Smooth muscle cell (in vitro differentiated cells): ENCODE measurements at regions not wholly inside any gene's neighbourhood (a gene's known extent, or its start where the extent isn't known, plus 50 kb on each side); places are given as distances from the start of the nearest gene placed in this dataset.

ENCODE experiments used
- DNase-seq: peaks from one replicate; lab custom pipeline; 2025; ENCODE audit not compliant: unreplicated experiment; lab: John Stamatoyannopoulos, UW
- H2AFZ ChIP-seq: fragments of 200-600 bp; sonication (generic); 2 replicates; pipeline ENCODE4 v1.6.0; 2016; ENCODE audit warnings: antibody characterized with exemption, low read depth, mild to moderate bottlenecking
- H3F3A ChIP-seq: fragments of 200-600 bp; sonication (generic); 2 replicates; pipeline ENCODE4 v1.6.0; 2017; ENCODE audit warnings: antibody characterized with exemption, low read depth
- H3K27ac ChIP-seq: fragments of 200-600 bp; sonication (generic); 2 replicates; pipeline ENCODE4 v1.5.1; 2016; ENCODE audit warnings: low read depth, mild to moderate bottlenecking
- H3K27me3 ChIP-seq: fragments of 200-600 bp; sonication (generic); 2 replicates; pipeline ENCODE4 v1.6.1; 2016; ENCODE audit warnings: low read depth, mild to moderate bottlenecking
- H3K36me3 ChIP-seq: fragments of 200-600 bp; sonication (generic); 2 replicates; pipeline ENCODE4 v1.5.1; 2016; ENCODE audit warnings: low read depth
- H3K4me1 ChIP-seq: fragments of 200-600 bp; sonication (generic); 2 replicates; pipeline ENCODE4 v1.5.1; 2016; ENCODE audit warnings: low read depth
- H3K4me2 ChIP-seq: fragments of 200-600 bp; sonication (generic); 2 replicates; pipeline ENCODE4 v1.6.0; 2016; ENCODE audit warnings: mild to moderate bottlenecking
- H3K4me3 ChIP-seq: fragments of 200-600 bp; sonication (generic); 2 replicates; pipeline ENCODE4 v1.5.1; 2016; ENCODE audit warnings: mild to moderate bottlenecking
- H3K79me2 ChIP-seq: fragments of 200-600 bp; sonication (generic); 2 replicates; pipeline ENCODE4 v1.6.0; 2016; ENCODE audit warnings: low read depth, mild to moderate bottlenecking
- H3K9ac ChIP-seq: fragments of 200-600 bp; sonication (generic); 2 replicates; pipeline ENCODE4 v1.6.0; 2016; ENCODE audit warnings: low read depth
- H3K9me3 ChIP-seq: fragments of 200-600 bp; sonication (generic); replicated peaks from 2 replicates; pipeline ENCODE4 v1.5.1; 2016; ENCODE audit warnings: low read depth
- H4K20me1 ChIP-seq: fragments of 200-600 bp; sonication (generic); 2 replicates; pipeline ENCODE4 v1.6.0; 2016; ENCODE audit warnings: low read depth
- WGBS: methylation state at CpG from one replicate; pipeline ENCODE4 v1.1.7; 2016; ENCODE audit warnings: low lambda C conversion rate; 5-methylcytosine and 5-hydroxymethylcytosine counted together
- TF ChIP-seq, protein P1 (sequence below): fragments of 200-600 bp; sonication (generic); IDR thresholded peaks from 2 replicates; pipeline ENCODE4 v1.5.1; 2017; ENCODE audit warnings: borderline replicate concordance, mild to moderate bottlenecking, antibody characterized with exemption; ENCODE audit not compliant: insufficient read depth, poor library complexity, severe bottlenecking

DNA sequence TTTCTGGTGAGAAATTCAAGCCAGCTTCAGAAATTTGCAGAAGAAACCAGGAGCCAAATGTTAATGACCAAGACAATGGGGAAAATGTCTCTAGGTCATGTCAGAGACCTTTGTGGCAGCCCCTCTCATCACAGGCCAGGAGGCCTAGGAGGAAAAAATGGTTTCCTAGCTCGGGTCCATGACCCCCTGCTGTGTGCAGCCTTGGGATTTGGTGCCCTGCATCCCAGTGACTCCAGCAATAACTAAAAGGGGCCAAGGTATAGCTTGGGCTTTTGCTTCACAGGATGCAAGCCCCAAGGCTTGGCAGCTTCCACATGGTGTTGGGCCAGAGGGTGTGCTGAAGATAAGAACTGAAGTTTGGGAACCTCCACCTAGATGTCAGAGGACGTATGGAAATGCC is 814.7 kb upstream of the SLIT2 start:
- H3K4me2 ChIP-seq = no peak overlapping the region
- no peak for DNase-seq
- H3K36me3 ChIP-seq = no peaks in the 10 kb centered on the region
- H3K9ac ChIP-seq = no peak overlapping the region
- no peaks in the 10 kb centered on the region for H4K20me1 ChIP-seq
- WGBS = 68% methylated on average over 2 of the region's 2 CpGs
- no peak overlapping the region for H3K4me3 ChIP-seq
- peaks cover 3% of the 10 kb centered on the region for H3K9me3 ChIP-seq
- H3K27ac ChIP-seq = no peak overlapping the region
- no peaks in the 10 kb centered on the region for H3F3A ChIP-seq
- H3K27me3 ChIP-seq = no peaks in the 10 kb centered on the region
- no peak overlapping the region for H2AFZ ChIP-seq
- H3K4me1 ChIP-seq = no peaks in the 10 kb centered on the region
- no peaks in the 10 kb centered on the region for H3K79me2 ChIP-seq
- TF ChIP-seq, protein P1, sequence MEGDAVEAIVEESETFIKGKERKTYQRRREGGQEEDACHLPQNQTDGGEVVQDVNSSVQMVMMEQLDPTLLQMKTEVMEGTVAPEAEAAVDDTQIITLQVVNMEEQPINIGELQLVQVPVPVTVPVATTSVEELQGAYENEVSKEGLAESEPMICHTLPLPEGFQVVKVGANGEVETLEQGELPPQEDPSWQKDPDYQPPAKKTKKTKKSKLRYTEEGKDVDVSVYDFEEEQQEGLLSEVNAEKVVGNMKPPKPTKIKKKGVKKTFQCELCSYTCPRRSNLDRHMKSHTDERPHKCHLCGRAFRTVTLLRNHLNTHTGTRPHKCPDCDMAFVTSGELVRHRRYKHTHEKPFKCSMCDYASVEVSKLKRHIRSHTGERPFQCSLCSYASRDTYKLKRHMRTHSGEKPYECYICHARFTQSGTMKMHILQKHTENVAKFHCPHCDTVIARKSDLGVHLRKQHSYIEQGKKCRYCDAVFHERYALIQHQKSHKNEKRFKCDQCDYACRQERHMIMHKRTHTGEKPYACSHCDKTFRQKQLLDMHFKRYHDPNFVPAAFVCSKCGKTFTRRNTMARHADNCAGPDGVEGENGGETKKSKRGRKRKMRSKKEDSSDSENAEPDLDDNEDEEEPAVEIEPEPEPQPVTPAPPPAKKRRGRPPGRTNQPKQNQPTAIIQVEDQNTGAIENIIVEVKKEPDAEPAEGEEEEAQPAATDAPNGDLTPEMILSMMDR = no peak

DNA sequence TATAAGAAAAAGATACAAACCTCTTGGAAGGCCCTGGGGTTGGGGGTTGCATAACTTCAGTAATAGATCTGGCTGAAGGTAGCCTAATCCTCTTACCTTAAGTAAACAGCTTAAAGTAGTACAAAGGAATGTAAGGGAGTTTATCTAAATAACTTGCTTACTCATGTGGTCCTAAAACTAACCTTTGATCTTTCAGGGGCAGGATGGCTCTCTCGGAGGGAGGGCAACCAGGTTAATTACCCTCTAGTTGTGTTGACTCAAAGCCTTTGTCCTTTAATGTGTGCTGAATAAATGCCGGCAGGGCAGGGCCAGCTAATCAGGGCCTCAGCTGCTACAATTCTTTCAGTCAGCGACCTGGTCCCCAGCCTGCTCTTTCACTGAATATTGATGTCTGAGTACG is 822.0 kb upstream of the SLIT2 start:
- Histone ChIP-seq H3K27me3 (no peaks in the 10 kb centered on the region), H3K9ac (no peak overlapping the region), H3K4me1 (no peaks in the 10 kb centered on the region), H3K4me2 (no peak overlapping the region), H3F3A (no peaks in the 10 kb centered on the region), H3K79me2 (no peaks in the 10 kb centered on the region), H3K36me3 (no peaks in the 10 kb centered on the region), H3K27ac (no peak overlapping the region), H3K4me3 (no peak overlapping the region), H3K9me3 (peaks cover 8% of the 10 kb centered on the region), H4K20me1 (no peaks in the 10 kb centered on the region), H2AFZ (no peak overlapping the region)
- no peak for DNase-seq
- TF ChIP-seq, protein P1 = no peak
- 50% methylated on average over 4 of the region's 4 CpGs for WGBS

GRCh38 chr4:19425146-19425545 is 826.6 kb upstream of the SLIT2 start:
- Histone ChIP-seq H3K4me1 (no peaks in the 10 kb centered on the region), H3K9ac (no peak overlapping the region), H3K4me2 (no peak overlapping the region), H3K36me3 (no peaks in the 10 kb centered on the region), H2AFZ (no peak overlapping the region), H3K79me2 (no peaks in the 10 kb centered on the region), H3K4me3 (no peak overlapping the region), H3K9me3 (peaks cover 2% of the 10 kb centered on the region), H4K20me1 (no peaks in the 10 kb centered on the region), H3K27me3 (no peaks in the 10 kb centered on the region), H3F3A (no peaks in the 10 kb centered on the region), H3K27ac (no peak overlapping the region)
- TF ChIP-seq, protein P1 = no peak
- DNase-seq = no peak

DNA sequence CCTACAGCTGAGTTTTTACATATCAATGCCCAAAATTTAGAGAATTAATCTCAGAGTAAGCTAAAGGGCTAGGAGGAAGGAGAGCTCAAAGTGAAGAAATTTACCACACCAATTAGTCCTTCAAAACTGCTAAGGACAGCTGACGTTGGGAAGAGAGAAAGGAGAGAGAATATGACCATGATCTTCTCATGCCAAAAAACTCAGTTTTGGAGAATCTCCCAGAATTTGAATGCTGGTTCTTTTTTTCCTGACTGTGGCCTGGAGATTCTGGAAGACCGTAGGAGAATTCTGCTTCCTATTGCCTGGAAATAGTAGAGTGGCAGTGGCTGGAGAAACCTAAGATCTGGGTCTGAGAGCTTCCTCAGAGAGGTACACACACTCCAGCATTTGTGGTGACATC is 834.4 kb upstream of the SLIT2 start:
- TF ChIP-seq, protein P1 = no peak
- DNase-seq = no peak
- no peaks in the 10 kb centered on the region for H3K27me3 ChIP-seq
- H3K4me3 ChIP-seq = no peak overlapping the region
- H3K79me2 ChIP-seq = no peaks in the 10 kb centered on the region
- no peak overlapping the region for H3K27ac ChIP-seq
- no peaks in the 10 kb centered on the region for H3K9me3 ChIP-seq
- H3K36me3 ChIP-seq = no peaks in the 10 kb centered on the region
- no peaks in the 10 kb centered on the region for H3F3A ChIP-seq
- no peak overlapping the region for H3K4me2 ChIP-seq
- H3K9ac ChIP-seq = no peak overlapping the region
- WGBS = 42% methylated on average over 2 of the region's 2 CpGs
- no peak overlapping the region for H2AFZ ChIP-seq
- H3K4me1 ChIP-seq = no peaks in the 10 kb centered on the region
- no peaks in the 10 kb centered on the region for H4K20me1 ChIP-seq
